ENCODE measurements at regions not wholly inside any gene's neighbourhood (a gene's known extent, or its start where the extent isn't known, plus 50 kb on each side); places are given as distances from the start of the nearest gene placed in this dataset.

GRCh38 chr6:115691433-115691832, 369.3 kb downstream of the FRK start (continued):
- no peak for TF ChIP-seq NANOG (IDR thresholded peaks at IDR 0.05; ENCODE audit: insufficient read depth, low read depth, low read length, poor library complexity, severe bottlenecking)
- no peak for TF ChIP-seq BRCA1 (IDR thresholded peaks at IDR 0.05; ENCODE audit: low read depth, low read length)
- TF ChIP-seq EGR1 (IDR thresholded peaks at IDR 0.05; ENCODE audit: borderline replicate concordance, low read depth, low read length): no peak
- TF ChIP-seq TEAD4 (IDR thresholded peaks at IDR 0.05; ENCODE audit: low read depth, low read length): no peak
- TF ChIP-seq MAX (IDR thresholded peaks at IDR 0.05): no peak
- TF ChIP-seq NRF1 (IDR thresholded peaks at IDR 0.05; ENCODE audit: low read depth, low read length): no peak
- TF ChIP-seq JUN (IDR thresholded peaks at IDR 0.05; ENCODE audit: low read depth, low read length): no peak
- TF ChIP-seq SIX5 (IDR thresholded peaks at IDR 0.05; ENCODE audit: low read depth, low read length): no peak
